ENCODE measurements at regions not wholly inside any gene's neighbourhood (a gene's known extent, or its start where the extent isn't known, plus 50 kb on each side); places are given as distances from the start of the nearest gene placed in this dataset.

DNA sequence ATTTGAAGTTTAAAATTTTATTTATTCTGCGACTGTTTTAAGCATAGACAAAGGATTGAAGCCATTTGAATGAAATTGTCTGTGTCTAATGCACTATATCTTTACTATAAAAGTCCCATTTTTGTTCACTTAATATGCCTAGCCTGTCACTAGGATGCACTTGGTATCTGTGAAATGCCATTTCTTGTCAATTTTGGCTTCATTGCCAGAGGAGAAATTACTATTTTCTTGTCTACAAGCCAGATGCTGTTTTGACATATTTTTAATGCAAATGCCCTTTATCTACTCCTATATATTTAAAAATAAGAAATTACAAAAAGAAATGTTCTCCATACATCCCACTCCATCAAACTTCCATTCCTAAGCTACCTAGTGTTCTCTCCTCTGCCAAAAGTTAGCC lies 1704.5 kb upstream of the RAG2 start:
- DNase-seq = no peak

DNA sequence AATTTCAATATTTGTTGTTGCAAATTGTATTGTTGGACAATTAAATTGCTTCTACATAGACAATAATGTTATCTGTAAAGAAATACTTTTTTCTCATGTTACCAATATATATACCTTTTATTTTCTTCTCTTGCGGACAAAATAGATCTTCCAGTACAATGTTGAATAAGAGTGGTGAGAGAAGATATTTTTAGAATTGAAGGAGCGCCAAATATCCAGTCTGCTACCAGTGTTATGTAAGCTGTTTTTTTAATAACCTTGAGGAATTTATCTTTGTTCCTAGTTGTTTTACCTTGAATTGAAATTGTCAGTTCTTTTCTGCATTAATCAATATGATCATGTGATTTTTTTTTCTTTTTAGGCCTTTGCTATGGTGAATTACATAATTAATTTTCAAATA lies 1702.5 kb upstream of the RAG2 start:
- DNase-seq = no peak

DNA sequence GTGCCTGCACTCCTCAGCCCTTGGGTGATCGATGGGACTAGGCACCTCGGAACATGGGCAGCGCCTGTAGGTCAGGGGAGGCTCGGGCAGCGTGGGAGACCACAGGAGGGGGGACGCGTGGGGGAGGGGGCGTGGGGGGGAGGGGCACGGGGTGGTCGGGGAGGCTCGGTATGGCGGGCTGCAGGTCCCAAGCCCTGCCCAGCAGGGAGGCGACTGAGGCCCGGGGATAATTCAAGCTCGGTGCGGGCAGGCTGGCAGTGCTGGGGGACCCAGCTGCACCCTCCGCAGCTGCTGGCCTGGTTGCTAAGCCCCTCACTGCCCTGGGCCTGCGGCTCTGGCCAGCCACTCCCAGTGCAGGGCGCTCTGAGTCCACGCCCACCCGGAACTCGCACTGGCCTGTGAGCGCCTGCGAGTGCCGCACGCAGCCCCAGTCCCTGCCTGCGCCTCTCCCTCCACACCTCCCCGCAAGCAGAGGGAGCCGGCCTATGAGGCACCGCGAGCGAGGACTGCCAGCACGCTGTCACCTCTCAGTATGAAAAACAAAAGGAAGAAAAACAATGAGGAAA lies 1698.3 kb upstream of the RAG2 start:
- DNase-seq = no peak

DNA sequence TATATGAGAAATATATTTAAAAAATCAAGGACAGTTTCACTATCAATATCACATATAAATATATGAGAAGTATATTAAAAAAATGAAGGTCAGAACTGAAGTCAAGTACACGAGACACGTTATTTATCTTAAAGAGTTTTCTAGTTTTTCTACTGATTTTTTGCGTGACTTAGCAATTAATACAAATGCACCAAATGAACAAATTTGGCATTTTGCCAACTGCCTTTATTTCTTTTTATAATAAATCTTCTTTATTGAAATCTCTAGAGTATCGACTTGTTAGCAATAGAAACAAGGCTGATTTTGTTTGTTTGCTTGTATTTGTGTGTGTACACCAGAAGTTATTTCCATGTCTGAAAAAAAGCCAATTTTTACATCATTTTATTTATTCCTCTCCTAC lies 1684.7 kb upstream of the RAG2 start:
- DNase-seq = no peak

DNA sequence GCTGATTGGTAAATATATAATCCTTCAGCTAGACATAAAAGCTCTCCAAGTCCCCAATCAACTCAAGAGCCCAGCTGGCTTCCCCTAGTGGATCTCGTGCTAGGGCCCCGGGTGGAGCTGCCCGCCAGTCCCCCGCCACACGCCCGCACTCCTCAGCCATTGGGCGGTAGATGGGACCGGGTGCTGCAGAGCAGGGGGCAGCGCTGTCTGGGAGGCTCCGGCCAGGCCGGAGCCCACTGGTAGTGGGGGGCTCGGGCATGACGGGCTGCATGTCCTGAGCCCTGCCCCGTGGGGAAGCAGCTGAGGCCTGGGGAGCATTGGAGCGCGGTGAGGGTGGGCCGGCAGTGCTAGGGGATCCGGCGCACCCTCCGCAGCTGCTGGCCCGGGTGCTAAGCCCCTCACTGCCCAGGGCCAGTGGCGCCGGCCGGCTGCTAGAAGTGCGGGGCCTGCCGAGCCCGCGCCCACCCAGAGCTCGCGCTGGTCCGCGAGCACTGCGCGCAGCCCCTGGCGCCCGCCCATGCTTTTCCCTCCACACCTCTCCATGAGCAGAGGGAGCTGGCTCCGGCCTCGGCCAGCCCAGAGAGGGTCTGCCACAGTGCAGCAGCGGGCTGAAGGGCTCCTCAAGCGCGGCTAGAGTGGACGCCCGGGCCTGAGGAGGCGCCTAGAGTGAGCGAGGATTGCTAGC lies 1680.6 kb upstream of the RAG2 start:
- DNase-seq = no peak

DNA sequence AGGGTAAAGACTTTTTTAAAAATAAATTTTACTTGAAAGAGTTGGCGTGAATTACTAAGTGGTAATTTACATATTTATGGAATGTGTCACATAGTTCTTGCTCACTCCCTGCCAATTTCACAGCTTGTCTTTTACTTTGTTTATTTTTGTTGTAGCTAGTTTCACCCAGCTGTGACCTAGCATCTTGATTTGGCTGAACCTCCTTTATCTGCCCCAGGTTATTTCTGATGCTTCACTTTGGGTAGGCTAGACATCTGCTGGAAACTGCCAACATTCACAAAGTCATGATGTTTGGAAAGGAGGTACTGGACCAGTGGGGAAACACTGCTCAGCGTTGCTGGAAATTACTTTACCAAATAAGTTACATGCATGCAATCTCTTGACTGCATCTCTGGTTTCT lies 1676.0 kb upstream of the RAG2 start:
- DNase-seq = no peak

DNA sequence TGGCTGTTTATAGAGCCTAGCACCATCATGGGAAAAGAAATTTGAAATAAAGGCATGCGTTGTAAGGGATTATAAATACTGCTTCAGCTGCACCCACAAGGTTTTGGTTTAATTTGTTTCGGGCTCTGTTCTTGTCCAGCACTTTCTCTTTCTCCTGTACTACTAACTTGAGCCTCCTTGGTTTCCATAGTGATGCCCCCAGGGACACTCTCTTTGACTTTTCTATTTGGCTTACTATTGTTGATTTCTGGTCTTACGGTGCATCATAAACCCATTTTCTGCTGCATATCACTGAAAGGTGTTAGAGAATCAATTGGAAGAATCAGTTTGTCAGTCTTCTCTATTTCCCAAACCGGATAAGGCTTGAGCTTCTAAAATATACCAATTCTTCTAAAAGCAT lies 1674.3 kb upstream of the RAG2 start:
- DNase-seq = no peak

DNA sequence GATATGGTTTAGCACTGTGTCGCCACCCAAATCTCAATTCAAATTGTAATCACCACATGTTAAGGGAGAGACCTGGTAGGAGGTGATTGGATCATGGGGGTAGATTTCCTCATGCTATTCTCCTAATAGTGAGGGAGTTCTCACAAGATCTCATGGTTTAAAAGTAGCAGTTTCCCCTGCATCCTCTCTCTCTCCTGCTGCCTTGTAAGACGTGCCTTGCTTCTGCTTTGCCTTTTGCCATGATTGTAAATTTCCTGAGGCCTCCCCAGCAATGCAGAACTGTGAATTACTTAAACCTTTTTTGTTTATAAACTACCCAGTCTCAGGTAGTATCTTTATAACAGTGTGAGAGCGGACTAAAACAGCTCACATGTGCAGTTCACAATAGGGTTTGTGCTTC lies 1668.7 kb upstream of the RAG2 start:
- no peak for DNase-seq

DNA sequence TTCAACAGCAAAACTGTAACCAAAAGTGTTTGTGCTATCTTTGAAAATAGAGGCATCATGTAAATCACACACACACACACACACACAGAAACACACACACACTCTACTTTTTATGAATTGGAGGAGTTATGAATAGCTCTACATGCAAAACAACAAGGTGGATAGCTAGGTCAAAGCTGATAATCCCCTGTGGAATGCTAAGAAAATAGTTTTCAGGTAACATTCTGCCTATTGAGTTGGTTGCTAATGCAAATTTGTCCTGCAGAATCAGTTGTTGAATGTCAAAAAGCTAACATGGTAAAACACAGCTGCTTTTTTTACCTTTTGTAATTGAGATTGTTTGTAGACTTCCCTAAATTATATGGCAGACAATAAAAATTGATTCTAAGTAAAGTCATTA lies 1658.4 kb upstream of the RAG2 start:
- no peak for DNase-seq

DNA sequence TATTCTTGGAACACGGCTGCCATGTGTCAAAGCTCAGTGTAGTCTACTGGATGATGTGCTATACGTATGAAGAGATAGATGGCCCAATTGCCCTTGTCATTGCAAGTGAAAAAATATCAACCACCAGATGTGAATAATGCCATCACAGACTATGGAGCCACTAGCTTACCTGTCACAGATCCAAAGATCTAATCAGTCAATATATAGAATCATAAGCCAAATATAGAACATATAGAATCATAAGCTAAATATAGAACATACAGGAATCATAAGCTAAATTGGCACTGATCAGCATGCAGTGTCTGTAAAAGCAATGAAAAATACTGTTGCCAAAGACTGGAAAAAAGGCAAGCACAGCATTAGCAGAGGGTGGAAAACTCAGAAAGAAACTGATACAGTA lies 1656.9 kb upstream of the RAG2 start:
- no peak for DNase-seq

DNA sequence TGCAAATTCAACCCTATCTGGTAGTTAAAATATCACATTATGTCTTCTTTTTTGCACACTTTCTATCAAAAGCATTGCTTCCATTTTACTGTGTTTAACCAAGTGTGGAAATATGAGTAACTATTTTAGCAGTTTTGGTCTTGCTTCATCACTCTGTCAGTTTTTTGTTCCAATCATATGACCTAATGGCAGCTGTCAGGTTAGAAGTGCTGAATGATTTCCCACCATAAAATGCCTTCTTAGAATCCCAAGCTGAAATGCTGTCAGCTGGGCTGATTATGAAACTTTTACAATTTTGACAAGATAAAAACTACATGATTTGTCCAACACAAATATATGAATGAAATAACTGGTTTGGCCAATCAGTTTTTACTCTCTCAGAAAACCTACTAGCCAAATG lies 1654.6 kb upstream of the RAG2 start:
- DNase-seq = no peak

DNA sequence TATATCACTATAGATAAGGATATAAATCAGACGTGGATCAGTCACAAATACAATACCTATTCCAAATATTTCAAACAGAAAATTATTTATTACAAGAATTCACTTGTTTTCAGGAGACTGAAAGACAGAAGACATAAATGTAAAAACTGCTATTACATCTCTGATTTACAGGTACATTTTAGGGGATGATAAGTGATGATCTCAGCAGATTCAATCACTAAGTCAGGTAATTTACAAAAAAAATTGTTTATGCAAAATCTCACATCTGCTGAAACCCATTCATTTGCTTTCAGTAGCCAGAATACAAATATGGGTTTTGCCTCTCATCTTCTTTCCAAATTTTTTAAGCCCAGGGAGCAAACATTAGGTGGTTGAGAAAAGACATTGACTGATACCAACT lies 1648.4 kb upstream of the RAG2 start:
- DNase-seq = no peak

DNA sequence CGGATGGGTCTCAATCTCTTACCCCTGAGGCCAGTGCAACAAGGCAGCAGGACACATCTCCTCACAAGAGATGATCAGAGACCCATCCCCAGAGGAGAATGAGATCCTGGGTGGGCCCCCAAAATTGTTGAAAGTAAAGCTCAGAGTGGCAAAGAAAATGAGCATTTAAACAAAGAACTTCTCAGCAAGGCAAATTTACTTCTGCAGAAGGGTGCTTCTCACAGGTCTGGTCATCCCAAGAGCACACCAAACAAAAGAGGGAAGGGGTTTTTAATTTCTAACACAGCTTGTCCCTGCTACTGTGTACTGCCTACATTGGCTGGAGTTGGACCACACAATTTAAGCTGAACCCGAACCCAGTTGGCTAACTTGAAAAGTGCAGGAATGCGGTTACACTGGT lies 1628.6 kb upstream of the RAG2 start:
- DNase-seq = no peak

DNA sequence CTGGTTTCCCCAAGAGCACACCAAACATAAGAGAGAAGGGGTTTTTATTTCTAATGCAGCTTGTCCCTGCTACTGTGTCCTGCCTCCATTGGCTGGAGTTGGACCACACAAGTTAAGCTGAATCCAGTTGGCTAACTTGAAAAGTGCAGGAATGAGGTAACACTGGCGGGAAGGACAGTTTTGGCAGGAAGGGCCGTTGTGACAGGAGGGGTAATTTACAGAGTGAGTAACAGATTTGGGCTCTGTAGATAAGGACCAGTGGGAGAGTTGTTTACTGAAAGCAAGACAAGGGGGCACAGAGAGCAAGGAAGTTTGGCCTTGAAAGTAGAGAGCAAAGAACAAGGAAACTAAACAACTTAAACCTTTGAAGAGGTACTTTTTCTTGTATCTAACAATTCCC lies 1623.3 kb upstream of the RAG2 start:
- DNase-seq = no peak

DNA sequence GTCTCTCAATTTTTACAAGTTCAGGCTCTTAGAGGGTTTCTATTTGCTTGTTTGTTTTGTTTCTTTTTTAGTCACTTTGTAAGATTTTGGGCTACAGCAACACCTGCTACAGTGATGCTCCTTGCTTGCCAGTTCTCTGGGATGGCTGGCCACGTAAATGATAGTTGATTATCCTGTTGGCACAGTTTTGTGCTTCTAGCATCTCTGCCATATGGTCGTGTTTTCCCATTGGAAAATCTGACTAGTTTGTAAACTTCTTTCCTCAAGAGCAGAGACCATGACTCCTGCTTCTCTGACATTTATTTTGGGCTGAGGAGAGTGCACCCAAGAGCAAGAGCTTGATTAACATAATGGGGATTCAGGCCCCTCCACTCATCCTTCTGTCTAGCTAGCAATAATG lies 1621.6 kb upstream of the RAG2 start:
- DNase-seq = no peak

DNA sequence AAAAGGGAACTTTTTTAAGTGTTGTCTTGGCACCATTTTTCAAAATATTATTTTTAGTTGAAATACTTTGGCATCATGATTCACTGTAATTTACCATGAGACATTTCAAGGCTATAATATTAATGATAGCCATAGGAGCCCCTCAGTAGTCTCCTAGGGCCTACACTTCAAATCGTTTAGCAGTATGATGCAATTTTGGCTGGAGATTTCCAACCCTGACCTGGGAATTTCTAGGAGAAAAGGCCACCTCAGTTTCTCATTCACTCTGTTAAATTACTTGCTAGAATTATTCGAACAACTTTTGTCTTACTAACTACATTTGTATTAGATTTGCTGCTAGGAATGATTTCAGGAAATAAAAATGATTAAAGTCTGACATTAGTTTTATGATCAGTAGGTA lies 1610.9 kb upstream of the RAG2 start:
- no peak for DNase-seq

DNA sequence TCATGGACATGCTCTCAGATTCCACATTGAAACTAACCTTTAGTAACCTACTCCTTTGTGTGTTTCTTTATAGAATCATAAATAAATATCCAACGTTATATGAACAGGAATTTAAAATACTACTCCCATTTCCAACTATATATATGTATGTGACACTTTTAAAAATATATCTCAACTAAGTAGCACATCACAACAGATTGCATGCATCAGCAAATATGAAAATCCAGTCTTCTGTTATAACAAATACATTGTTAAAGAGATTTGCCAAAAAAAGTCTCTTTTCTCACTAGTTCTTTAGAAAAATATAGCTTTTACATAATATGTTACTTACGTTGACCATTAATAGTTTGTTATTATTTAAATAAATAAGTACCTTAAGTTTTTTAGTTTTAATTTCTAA lies 1608.6 kb upstream of the RAG2 start:
- no peak for DNase-seq

DNA sequence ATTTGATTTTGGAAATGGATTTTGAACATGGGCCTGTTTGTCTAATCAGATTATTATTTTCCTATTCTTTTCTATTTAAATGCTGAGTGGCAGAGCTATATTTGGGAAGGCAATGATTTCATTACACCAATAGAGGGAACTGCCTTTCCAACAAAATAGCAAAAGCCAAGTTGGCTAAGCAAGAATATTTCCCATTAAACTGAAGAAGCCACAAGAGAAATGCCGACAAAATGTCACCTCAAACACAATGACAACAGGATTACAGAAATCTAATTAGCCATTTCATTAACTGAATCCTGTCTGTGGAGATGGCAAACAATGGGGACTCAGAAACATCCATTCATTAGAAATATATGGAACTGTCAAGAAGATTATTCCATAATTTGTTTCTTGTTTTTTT lies 1593.1 kb upstream of the RAG2 start:
- no peak for DNase-seq

DNA sequence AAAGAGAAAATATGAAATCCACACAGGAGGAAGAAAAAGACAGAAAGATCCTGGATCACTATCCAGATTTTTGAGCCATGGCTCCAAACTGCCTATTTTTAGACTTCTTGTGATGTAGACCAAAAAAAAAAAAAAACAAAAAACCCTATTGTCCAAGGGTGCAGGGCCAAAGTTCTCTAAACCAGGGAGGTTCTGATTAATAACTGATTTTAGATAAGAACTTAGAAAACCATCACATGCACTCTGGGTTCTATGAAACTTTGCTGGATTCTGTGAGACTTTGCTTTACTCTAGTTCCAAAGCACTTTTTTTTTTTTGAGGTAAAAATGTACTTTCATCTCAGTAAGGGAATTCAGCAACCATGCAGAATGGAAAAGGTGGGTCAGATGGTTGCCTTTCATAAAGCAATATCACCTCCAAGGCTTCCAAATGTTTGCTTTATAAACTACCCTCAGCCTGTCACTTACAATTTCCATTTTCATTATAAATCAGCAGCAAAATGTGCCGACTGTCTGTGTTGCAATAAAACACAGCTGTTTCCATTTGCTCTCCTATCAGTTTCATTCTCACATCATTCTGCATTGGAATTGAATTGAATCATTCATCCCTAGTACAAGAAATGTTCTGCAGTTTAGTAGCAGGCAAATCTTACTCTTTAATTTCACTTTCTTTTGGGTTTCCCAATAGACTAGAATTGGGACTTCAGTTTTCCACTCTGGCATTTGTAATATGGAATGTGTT lies 1584.3 kb upstream of the RAG2 start:
- no peak for DNase-seq

DNA sequence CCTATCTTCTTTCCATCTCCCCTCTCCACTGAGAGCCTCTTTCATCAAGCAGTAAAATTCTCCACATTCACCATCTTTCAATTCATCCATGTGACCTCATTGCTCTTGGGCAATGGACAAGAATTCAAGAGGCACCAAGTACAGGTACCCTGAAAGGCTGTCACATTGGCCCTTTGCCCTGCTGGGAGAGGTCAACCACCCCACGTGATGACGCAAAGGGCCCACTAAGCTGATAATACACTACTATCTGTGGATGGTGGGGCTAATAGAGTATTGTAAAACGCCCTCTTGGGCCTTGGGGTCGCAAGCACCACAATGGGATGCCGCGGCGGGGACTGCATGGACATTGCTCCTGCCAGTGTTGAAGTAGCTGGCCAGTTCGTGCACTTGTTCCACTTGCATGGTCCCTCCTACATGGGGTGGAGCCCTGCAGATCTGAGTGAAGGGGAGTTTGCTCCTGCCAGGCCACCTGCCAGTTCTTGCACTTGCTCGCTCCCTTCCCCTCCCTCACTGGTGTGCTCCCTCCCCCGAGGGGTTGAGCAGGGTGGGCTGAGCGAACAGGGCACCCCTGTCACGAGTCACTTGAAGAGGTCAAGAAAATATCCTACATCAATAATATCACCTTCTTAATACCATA lies 1578.8 kb upstream of the RAG2 start:
- DNase-seq = no peak

DNA sequence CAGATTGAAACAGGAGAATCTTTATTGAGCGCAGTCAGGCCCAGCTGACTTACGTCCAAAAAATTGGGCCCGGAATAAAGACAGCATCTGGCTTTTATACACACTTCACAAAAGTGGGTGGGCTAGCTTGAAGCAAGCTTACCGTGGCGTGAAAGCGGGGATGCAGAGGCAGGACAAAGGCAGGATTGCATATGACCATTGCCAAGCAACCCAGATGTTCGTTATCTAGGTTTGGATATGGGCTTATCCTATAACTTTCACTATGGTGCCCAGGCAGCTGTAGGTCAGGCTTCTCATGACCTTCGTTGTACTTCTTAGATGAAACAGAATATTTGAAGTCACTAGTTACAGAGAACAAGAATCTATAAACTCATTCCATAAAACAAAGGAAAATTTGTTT lies 1575.6 kb upstream of the RAG2 start:
- no peak for DNase-seq

DNA sequence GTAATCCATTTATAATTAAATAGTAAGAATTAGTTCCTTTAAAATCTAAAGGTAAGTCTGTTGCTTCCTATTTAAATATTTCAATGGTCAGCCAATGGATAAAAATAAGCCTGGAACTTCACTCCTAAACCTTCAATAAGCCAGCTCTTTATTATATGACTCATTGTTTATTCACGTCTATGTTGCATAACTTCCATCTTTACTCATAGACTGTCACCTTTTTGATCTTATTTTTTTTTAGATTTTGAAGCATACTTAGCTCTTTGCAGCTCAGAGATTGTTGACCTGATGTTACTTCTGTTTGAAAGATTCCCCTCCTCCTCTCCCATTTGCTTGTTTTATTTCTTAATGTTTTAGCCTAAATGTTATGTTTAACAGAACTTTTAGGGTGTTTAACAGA lies 1571.2 kb upstream of the RAG2 start:
- no peak for DNase-seq

DNA sequence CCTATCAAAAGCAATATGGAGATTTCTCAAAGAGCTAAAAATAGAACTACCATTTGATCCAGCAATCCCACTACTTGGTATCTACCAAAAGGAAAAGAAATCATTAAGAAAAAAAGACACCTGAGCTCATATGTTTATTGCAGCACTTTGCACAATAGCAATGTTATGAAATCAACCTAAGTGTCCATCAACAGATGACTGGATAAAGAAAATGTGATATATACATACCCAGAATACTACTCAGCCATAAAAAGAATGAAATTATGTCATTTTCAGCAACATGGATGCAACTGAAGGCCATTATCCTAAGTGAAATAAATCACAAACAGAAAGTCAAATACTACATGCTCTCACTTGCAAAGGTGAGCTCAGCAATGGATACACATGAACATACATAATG lies 1565.5 kb upstream of the RAG2 start:
- no peak for DNase-seq

All from amygdala (tissue), 56 donors.